ENCODE measurements at regions not wholly inside any gene's neighbourhood (a gene's known extent, or its start where the extent isn't known, plus 50 kb on each side); places are given as distances from the start of the nearest gene placed in this dataset.

GRCh38 chr14:95979339-95980042 lies 59.7 kb upstream of the C14orf132 start:
- no TSS peak for BruUV-seq (replicated peaks)
- no peak for DNase-seq
- CTCF ChIA-PET: no interaction called here
- no peak overlapping the region for H3K4me3 Mint-ChIP-seq (ENCODE audit: unreplicated experiment)
- peaks cover 14% of the 10 kb centered on the region for H3K27me3 Mint-ChIP-seq (ENCODE audit: insufficient read depth, unreplicated experiment)
- no peak overlapping the region for H3K27ac Mint-ChIP-seq (ENCODE audit: unreplicated experiment)
- Histone ChIP-seq H3K4me3 (ENCODE audit: low read depth, low read length) (no peak overlapping the region), H3K36me3 (ENCODE audit: control insufficient read depth, insufficient read depth, low read length) (no peaks in the 10 kb centered on the region; the same call in 1 of the 2 replicates), H3K9me3 (no peaks in the 10 kb centered on the region), H3K4me1 (no peaks in the 10 kb centered on the region), H3K27me3 (replicated peaks; ENCODE audit: control insufficient read depth, insufficient read depth, low read length) (no peaks in the 10 kb centered on the region; the same call in 1 of the 2 replicates)
- POLR2A ChIA-PET: no interaction called here
- no peaks in the 10 kb centered on the region for H3K9me3 Mint-ChIP-seq (ENCODE audit: unreplicated experiment)
- H3K4me1 Mint-ChIP-seq (ENCODE audit: low read depth, unreplicated experiment): peaks cover 5% of the 10 kb centered on the region
- H3K36me3 Mint-ChIP-seq (ENCODE audit: insufficient read depth, unreplicated experiment): no peaks in the 10 kb centered on the region
- peak in 1 of 2 experiments; percentile 18 for TF ChIP-seq CTCF (IDR thresholded peaks at IDR 0.05; ENCODE audit: insufficient read depth in 1 of 2, low read depth in 1 of 2, low read length in 1 of 2, severe bottlenecking in 1 of 2, unreplicated experiment in 1 of 2)
- intact Hi-C loops (cut with micrococcal nuclease; ENCODE audit: unreplicated experiment): no loop called here

GRCh38 chr14:95980402-95980801 lies 58.8 kb upstream of the C14orf132 start:
- Mint-ChIP-seq H3K9me3 (ENCODE audit: unreplicated experiment) (no peaks in the 10 kb centered on the region), H3K4me1 (ENCODE audit: low read depth, unreplicated experiment) (peaks cover 5% of the 10 kb centered on the region), H3K36me3 (ENCODE audit: insufficient read depth, unreplicated experiment) (no peaks in the 10 kb centered on the region), H3K4me3 (ENCODE audit: unreplicated experiment) (no peak overlapping the region), H3K27me3 (ENCODE audit: insufficient read depth, unreplicated experiment) (peaks cover 14% of the 10 kb centered on the region), H3K27ac (ENCODE audit: unreplicated experiment) (no peak overlapping the region)
- no peak for TF ChIP-seq CTCF (IDR thresholded peaks at IDR 0.05; ENCODE audit: insufficient read depth in 1 of 2, low read depth in 1 of 2, low read length in 1 of 2, severe bottlenecking in 1 of 2, unreplicated experiment in 1 of 2)
- no TSS peak for BruUV-seq (replicated peaks)
- no peak for DNase-seq
- Histone ChIP-seq H3K4me3 (ENCODE audit: low read depth, low read length) (no peak overlapping the region), H3K4me1 (no peaks in the 10 kb centered on the region), H3K9me3 (no peaks in the 10 kb centered on the region; the same call in 1 of the 2 replicates), H3K27me3 (replicated peaks; ENCODE audit: control insufficient read depth, insufficient read depth, low read length) (no peaks in the 10 kb centered on the region; the same call in 1 of the 2 replicates), H3K36me3 (ENCODE audit: control insufficient read depth, insufficient read depth, low read length) (no peaks in the 10 kb centered on the region; the same call in 1 of the 2 replicates)
- intact Hi-C loops (cut with micrococcal nuclease; ENCODE audit: unreplicated experiment): no loop called here
- POLR2A ChIA-PET: no interaction called here
- CTCF ChIA-PET: no interaction called here

GRCh38 chr14:95981965-95982364 lies 57.2 kb upstream of the C14orf132 start:
- Mint-ChIP-seq H3K27ac (ENCODE audit: unreplicated experiment) (no peak overlapping the region), H3K4me1 (ENCODE audit: low read depth, unreplicated experiment) (peaks cover 5% of the 10 kb centered on the region), H3K4me3 (ENCODE audit: unreplicated experiment) (no peak overlapping the region), H3K9me3 (ENCODE audit: unreplicated experiment) (no peaks in the 10 kb centered on the region), H3K36me3 (ENCODE audit: insufficient read depth, unreplicated experiment) (no peaks in the 10 kb centered on the region), H3K27me3 (ENCODE audit: insufficient read depth, unreplicated experiment) (peaks cover 14% of the 10 kb centered on the region)
- intact Hi-C loops (cut with micrococcal nuclease; ENCODE audit: unreplicated experiment): no loop called here
- no peak for TF ChIP-seq CTCF (IDR thresholded peaks at IDR 0.05; ENCODE audit: insufficient read depth in 1 of 2, low read depth in 1 of 2, low read length in 1 of 2, severe bottlenecking in 1 of 2, unreplicated experiment in 1 of 2)
- Histone ChIP-seq H3K36me3 (ENCODE audit: control insufficient read depth, insufficient read depth, low read length) (no peaks in the 10 kb centered on the region; the same call in 1 of the 2 replicates), H3K9me3 (no peaks in the 10 kb centered on the region; the same call in 1 of the 2 replicates), H3K27me3 (replicated peaks; ENCODE audit: control insufficient read depth, insufficient read depth, low read length) (no peaks in the 10 kb centered on the region; the same call in 1 of the 2 replicates), H3K4me3 (ENCODE audit: low read depth, low read length) (no peak overlapping the region), H3K4me1 (no peaks in the 10 kb centered on the region)
- BruUV-seq (replicated peaks): no TSS peak
- DNase-seq: no peak
- POLR2A ChIA-PET: no interaction called here
- CTCF ChIA-PET: no interaction called here

All from Caco-2 (cell line).